ENCODE measurements at regions not wholly inside any gene's neighbourhood (a gene's known extent, or its start where the extent isn't known, plus 50 kb on each side); places are given as distances from the start of the nearest gene placed in this dataset.
"Not testable (repeated sequence)": the region's sequence is repeated elsewhere in the genome, so short reads cannot be mapped to it uniquely, and the experiment has no call there.

DNA sequence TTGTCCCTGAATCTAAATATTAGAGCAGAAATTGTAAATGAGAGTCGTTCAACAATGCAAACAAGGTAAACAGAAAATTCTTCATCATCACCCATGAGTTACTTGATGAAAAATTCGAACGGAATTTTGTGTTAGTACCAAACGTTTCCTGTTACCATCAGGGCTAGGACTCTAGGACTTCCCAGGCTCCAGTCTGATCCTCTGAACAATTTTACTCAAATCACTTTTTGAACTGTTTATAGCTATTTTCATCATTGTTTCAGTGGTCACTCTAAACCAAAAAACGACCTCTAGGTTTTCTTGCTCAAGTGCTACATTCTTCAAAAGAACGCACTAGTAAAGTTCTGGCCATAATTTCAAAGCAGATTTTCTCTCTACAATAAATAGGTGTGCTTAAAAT is 273.3 kb downstream of the MREG start:
- DNase-seq: no peak

DNA sequence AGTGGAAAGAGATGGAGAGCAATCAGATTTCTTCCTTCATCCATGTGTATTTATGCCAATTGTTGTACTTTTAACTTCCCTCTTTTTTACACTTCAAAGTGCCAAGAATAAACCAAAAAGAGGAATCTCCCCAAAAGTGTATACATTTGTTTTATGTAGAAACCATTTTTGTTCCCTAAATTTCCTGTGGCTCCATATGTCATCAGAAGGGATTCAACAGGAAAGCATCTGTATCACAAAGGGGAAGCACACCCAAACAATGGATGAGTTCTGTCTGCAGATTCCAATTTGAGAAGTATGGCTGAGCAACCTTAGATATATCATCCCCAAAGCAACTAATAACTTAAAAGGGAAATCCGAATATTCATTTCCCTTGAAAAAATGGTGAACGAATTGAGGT is 275.0 kb downstream of the MREG start:
- no peak for DNase-seq

DNA sequence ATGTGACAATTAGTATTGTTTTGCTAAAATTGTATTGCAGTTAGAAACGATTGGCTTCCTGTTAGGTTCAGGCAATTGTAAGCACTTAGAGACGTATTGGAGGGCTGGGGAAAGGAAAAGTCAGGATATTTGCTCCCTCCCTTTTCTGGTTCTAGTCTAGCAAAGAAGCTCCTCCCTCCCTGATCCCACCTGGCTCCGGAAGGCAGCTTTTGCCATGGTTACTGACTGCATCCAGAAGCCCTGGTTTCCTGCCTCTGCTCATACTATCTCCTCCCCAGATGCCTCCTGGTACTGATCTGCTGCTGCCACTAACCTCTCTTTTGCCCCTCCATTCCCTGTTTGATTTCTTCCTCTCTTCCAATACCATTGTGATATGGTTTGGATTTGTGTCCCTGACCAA is 275.9 kb downstream of the MREG start:
- DNase-seq: no peak

DNA sequence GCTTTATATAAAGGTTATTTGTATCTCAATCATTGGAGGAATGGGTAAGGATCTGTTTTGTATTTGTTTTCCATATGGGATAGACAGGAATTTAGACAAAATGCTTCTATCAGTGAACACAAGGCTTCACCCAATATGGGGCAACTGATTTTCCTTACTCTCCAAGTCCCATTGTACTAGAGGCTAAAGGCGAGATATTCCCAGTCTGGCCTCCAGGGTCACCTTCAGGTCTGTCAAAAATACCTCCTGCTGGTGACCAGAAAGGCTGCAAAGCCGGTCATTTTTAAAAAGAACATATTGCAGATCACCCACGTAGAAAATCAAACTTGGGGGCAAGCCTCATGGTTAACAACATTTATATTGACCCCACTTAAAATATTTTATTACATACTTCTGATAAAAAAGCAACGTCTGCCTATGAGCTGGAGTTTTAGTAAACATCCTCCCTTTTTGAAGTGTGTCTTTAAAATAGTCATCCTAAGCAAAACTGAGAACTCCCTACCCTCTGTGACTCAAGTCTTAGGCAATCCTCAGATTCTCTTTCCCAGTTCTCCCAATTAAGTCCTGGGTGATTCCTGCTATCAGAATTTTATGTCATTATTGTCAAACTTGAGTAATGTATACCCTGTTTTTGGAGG is 276.6 kb downstream of the MREG start:
- no peak for DNase-seq

DNA sequence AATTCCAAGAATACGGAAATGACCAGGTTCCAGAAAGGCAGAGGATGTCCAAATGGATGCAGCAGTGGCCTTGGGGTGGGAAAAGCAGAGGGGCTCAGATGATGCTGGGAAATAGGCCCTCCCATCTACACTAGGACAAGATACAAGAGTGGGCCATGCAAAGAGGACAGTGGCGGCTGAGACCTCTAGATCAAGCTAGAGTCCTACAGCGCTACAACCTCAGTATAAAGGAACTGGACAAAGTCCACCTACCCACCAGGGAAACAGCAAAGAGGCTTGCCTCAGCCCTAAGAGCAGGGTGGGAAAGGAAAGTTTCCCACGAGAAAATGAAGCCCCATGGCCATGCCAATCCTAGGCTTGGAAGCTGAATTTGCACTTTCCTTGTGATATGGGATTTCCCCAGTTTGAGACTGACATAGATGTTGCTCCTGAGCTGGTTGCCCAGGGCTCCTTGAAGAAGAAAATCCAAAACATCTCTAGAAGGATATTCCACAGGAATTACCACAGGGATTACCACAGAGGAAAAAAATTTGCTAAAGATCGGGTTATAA is 282.2 kb downstream of the MREG start:
- DNase-seq: no peak

DNA sequence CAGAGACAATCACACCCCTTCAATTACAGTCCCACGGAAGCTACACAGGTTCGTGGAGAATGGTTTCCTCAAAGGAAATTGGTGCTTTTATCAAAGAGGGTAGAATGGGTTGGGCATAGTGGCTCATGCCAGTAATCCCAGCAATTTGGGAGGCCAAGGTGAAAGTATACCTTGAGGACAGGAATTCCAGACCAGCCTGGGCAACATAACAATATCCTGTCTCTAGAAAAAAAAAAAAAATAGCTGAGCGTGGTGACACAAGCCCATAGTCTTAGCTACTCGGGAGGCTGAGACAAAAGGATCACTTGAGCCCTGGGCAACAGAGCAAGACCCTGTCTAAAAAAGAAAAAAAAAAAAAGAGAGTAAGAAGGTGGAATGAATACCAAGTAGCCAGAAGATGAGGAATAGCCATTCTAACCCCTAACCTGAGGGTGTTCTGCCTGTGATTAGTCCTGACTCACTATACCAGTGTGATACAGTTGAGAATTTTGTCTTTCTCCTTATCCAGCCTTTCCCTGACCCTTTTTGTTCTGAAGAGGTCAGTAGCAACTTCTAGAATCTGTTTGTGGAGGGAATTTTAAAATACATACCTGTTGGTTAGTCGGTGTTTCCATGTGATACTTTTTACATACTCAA is 283.2 kb downstream of the MREG start:
- no peak for DNase-seq

DNA sequence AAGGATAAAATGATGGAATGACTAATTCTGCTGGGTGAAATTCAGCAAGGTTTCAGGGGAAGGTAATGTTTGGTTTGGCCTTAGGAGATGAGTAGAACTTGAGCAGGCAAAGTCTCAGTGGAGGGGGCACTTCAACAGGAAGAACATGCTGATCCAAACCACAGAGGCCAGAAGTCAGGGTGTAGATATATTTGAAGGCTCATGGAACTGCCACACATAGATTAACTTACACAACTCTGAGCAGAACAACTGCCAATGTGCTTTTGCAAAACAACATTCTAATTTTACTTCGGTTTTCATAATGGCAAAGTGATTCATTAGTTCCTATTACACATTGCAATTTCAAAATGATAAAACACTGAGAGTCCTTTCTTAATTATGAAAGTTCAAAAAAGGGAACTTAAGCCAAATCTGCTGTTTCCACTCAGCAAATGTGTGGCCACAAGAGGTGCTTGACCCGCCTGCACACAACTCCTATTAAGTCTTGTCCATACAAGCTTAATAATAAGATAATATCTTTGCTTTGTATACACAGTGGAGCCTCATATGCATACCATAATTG is 284.8 kb downstream of the MREG start:
- DNase-seq: no peak

DNA sequence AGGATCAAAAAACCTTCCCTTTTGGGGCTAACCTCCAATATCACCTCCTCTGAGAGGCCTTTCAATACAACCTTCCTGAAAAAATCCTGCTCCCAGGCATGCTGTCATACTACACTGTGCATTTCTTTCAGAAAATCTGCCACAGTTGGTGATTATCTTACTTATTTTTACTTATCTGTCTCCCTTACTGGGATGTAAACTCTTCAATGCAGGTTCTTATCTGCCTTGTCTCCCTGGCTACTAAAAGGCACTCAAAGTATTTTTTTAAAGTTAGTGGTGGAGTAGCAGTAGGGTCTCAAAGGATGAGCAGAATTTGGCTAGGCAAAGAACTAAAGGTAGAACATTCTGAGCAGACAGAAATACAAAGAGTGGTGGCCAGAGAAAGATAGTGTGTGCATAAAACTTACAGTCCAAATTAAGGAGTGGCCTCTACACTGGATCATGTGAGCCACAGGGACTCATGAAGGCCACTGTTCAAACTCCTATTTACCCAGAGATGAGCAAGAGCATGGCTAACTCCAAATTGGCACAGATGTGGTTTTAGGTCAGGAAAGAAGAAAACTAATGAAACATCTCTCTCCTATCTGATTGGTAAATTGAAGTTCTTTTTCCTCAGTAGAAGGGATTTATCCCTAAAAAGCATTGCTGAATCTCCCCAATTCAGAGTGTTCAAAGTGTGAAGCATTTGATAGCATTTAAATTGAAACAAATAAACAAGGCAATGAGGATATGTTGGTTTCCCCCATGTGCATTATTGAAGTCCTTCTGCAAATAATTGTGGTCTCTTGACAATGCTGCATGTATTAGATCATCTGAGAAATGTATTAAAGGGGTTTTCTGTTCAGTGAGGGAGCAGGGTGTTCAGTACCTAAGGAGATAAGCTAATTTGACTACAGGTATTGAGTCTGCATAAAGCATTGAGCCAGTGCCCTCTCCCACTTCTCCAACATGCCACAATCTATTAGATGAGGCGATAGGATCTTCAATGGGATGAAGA is 285.5 kb downstream of the MREG start:
- no peak for DNase-seq

DNA sequence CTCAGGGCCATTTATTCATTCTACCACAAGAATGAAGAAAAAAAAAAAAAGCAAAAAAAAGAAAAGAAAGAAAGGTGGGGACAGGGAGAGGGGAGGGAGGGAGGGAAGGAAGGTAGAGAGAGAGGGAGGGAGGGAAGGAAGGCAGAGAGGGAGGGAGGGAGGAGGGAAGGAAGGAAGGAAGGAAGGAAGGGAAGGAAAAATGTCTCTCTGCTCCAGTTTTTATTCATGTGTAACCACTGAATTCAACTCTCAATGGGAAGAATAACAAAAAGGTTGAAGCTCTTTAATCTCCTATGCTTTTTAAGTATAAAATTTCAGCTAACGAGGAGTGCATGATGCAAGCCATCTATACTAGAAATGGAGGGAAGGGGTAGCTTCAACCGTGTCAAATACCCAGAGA is 287.3 kb downstream of the MREG start:
- DNase-seq: no peak

DNA sequence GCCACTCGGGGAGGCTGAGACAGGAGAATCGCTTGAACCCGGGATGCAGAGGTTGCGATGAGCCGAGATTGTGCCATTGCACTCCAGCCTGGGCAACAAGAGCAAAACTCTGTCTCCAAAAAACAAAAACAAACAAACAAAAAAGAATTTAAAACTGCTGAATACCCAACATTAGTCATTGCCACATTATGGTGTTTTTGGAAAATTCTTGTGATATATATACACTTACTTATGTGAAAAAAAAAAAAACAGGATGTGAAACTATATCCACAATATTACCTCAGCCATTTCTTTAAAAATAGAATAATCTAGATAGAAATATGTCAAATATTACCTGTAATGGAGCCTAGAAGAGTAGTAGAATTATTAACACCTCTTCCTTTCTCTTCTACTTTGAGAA is 288.3 kb upstream of the FN1 start:
- DNase-seq: no peak

DNA sequence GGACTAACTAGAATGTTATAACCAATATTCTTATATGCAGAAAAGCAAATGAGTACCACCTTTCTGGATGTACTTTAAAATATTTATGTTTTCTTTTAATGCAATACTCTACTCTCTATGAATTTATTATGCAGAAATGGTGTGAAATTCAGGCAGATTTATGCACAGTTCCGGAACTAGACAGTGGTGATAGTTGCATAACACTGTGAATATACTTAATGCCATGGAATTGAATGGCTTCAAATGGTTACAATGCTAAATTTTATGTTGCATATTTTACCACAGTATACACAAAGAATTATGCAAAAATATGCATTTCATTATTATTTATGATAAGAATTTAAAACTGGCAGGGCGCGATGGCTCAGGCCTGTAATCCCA is 287.8 kb upstream of the FN1 start:
- DNase-seq: no peak

DNA sequence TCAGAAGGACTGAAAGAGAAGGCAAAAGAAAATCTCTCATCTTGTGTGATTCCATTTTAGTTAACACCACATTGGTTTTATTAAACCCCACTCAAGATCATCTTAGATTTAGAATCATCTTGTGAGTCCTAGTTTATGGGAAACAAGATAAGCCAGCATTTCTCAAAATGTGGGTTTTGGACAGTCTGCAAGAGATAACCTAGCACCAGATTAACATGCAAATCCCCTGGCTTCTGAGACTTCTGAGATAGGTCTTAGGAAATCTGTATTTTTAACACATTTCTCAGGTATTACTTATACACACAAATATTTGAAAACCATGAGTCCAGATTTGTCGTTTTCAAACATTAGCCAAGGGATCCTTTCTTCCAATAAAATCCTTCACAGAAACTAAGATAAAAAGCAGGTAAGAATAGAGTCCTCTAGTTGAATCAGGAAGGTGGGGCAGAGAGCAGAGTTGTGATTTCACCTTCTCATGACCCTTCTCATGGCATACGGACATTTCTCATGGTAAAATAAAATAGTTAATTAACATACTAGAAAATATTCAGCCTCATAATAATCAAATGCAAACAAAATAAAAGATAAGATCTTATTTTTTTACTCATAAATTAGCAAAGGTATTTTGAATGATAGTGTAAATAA is 287.2 kb upstream of the FN1 start:
- no peak for DNase-seq

DNA sequence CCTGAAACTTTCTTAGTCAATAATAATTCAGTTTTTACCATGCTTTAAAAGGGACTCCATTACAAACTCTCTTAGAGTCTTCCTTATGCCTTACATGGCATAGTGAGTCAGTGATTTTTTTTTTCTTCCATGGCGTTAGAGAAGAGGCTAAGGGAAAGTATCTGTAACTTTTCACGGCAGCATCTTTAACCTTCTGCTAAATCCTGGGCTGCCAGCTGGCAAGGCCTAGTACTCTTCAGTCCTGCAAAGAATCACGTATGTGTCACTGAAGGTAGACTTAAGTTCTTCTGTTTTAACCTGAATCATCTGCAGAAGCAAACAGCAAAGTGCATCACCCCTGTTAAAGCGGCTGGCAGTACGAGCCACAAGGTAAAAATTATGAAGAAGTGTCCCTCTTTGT is 286.3 kb upstream of the FN1 start:
- no peak for DNase-seq

DNA sequence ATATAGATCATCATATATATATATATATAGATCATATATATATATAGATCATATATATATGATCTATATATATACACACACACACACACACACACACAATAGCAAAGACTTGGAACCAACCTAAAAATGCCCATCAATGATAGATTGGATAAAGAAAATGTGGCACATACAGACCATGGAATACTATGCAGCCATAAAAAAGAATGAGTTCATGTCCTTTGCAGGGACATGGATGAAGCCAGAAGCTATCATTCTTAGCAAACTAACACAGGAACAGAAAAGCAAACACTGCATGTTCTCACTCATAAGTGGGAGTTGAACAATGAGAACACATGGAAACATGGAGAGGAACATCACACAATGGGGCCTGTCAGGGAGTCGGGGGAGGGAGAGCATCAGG is 285.6 kb upstream of the FN1 start:
- not testable (repeated sequence) for DNase-seq

DNA sequence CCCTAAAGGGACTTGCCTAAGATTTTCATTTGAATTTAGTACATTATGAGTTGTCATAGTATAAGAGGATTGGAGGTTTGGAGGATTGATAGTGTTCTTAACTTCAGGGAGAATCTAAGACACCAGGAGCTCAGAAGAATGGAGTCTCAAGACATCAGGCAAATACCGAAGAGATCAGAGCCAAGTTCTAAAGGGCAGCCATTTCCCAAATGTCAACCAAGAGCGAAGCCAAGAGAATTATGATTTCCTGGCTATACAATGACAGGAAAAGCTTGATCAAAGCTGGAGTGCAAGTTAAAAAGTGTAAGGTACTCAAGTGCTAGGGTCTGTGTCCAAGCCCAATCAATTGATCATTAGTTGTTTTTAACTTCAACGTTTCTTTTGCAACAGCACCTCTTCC is 283.0 kb upstream of the FN1 start:
- no peak for DNase-seq

DNA sequence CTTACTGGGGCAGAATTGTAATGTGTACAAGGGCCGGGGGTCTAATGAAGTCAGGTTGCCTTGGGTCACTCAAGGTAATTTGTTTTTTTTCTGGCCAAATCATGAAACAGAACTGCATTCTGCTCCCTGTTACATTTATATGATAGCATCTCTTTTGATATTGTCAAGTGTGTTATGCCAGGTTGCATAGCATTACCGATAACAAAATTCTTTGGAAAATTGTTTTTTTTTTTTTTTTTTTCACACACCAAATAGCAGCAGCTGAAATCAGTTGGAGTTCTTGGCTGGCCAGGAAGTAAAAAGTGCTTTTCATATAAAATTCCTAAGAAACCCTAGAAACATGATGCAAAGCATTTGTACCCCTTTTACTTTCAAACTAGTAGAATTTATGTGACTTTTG is 282.6 kb upstream of the FN1 start:
- no peak for DNase-seq

DNA sequence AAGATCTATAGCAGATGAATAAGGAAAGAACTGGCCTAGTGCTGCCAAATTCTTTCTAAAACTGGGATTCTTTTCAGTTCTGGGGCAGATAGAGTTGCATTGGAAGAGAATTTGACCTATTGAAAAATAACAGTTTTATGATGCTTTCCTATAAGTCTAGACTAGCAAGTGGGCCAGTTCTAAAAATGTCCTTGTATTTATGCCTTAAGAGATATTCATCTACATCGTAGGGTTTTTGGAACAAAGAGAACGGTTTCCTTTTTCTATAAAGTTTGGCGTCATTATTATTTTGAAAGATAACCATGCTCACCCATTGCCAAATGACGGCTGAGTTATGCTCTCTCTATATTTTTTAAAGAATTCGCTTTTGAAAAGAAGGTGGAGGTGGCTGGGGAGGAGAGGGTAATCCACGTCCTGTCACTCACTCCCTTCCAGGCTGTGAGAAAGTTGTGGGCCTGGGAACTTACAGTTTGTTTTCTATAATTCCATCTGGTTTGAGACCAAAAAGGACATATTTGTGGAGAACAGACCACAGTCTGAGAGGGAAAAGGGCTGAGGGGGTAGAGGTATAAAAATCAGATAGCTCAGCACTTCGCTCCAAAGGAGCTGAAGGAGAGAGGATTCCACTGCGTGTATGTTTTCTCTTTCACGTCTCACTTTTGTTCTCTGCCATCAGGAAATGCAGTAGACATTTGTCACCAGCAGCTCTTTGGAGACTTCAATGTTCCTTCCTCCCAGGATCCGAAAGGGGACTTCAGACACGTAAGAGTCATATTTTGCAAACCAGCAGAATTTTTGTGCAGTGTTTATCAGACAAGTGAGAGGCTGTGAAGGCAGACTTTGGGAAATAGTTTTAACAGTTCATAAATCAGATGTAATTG is 281.9 kb upstream of the FN1 start:
- DNase-seq: no peak

DNA sequence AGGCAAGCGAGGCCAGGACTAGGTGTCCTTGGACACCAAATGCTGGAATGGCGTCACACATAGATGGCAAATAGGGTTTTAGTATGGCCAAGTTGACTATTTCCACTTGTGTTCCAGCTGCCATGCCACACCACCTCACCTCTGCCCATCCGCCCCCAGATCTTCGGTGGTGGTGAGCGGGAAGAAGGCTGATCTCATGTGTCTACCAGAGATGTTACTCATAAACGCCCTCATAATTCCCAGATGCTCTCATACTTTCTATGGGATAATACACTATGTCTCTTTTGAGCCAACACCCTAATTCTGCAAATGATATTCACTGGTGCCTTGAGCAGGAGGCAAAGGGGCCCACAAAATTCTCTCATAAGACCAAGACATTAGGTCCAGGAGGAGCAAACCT is 281.1 kb upstream of the FN1 start:
- DNase-seq: no peak

DNA sequence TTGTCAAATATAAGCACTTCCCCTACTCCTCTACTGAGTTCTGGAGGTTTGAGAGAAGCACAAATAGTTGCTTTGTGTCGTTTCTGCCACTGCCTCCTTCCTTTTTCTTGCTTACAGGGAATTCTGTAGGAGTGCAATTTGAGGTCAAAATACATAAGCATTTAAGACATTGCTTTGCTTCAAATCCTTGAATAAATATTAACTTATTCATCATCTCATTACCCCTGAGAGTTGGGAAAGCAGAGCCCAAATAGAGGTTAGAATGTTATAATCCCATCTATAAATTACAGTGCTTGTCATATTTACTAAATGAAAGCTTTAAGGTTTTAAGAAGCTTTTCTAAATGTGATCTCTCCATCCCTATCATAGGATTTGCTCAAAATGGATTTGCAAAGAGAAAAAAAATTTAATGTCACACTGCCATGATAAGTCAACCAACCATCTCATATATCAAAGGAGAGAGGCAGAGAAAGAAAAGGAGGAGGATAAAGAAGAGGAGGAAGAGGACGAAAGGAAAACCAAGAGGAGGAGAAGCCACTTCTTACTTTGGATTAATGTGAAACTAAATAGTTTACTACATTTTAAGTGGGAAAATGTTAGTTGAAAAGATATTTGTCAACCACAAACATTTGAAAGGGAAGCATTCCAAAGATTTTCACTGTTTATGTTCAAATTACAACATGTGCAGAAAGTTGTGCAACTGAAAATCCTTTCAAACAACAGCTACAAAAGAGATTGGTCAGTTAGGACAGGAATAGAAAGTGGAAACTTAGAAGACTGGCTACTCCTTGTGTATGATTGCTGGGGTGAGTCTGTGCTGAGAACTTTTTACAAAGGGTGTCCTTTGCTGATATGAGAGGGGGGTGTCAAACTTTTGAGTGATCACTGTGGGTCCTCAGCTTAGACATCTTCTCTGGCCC is 277.3 kb upstream of the FN1 start:
- DNase-seq: no peak

DNA sequence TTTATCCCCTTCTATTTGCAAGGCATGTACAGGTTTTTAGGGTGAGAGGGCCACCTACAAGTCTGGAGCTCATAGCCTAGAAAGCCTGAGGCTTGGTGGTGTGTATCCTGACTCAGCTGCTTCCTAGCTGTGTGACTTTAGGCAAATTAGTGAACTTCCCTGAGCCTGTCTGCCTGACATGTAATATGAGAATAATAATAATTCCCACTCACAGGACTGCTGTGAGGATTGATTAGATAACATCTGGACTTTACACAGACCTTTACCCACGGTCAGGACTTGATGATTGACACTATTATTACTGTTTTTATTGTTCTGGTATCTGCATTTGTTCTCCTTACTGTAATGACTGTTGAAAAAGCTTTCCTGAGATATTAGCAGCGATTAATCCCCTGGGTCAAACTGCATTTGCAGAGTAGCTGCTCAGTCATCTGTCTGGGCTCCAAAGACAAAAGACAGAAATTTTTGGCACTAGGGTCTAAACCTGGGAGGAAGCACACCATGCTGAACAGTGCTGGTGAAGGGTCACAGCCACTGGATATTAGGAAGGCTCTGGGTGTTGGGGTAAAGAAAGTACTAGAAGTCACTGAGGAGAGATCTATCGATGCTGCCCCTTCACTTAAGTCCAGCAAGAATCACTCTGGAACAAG is 276.5 kb upstream of the FN1 start:
- no peak for DNase-seq

All from activated naive CD4-positive, alpha-beta T cell treated with Interleukin-2 at 50 U/mL for 16 hours (primary cell).